ENCODE measurements at regions not wholly inside any gene's neighbourhood (a gene's known extent, or its start where the extent isn't known, plus 50 kb on each side); places are given as distances from the start of the nearest gene placed in this dataset.

- TF ChIP-seq CTCF (IDR thresholded peaks at IDR 0.05; ENCODE audit: low read length) (no peak), EZH2 (optimal IDR thresholded peaks at IDR 0.05; ENCODE audit: low read depth, low read length) (no peak)
These were observed 639.0 kb upstream of the ATXN7L3B start for GRCh38 chr12:73898645-73899044.

All from MM.1S (cell line).